GM21529 (cell line): ENCODE measurements at regions not wholly inside any gene's neighbourhood (a gene's known extent, or its start where the extent isn't known, plus 50 kb on each side); places are given as distances from the start of the nearest gene placed in this dataset.
"Not testable (repeated sequence)": the region's sequence is repeated elsewhere in the genome, so short reads cannot be mapped to it uniquely, and the experiment has no call there.

ENCODE experiments used
- ATAC-seq: cut with Tn5 transposase; IDR thresholded peaks from one replicate; pipeline ENCODE4 v1.9.1; 2021; ENCODE audit not compliant: unreplicated experiment

DNA sequence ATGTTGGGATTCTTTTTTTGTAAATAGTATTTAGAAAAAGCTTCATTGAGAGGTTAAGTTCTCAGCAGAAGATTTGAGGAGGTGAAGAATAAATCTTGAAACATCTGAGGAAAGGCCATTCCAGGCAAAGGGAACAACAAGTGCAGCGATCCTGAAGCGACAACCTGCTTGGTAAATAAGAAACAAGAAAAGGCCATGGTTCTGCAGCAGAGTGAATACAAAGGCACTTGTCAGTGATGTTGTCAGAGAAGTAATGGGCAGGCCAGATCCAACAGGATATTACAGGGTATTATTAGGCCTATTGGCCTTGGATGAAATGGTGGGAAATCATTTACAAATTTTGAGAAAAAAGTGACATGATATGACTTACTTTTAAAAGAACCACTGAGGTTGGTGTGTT, 960.0 kb downstream of the PLA2G4A start:
- ATAC-seq, result no peak

GRCh38 chr1:187790724-187791123, 962.0 kb downstream of the PLA2G4A start:
- no peak for ATAC-seq

- ATAC-seq, result no peak
Measured at GRCh38 chr1:187794561-187794960, 965.8 kb downstream of the PLA2G4A start.

GRCh38 chr1:187809549-187809948, 980.8 kb downstream of the PLA2G4A start:
- ATAC-seq, result no peak

DNA sequence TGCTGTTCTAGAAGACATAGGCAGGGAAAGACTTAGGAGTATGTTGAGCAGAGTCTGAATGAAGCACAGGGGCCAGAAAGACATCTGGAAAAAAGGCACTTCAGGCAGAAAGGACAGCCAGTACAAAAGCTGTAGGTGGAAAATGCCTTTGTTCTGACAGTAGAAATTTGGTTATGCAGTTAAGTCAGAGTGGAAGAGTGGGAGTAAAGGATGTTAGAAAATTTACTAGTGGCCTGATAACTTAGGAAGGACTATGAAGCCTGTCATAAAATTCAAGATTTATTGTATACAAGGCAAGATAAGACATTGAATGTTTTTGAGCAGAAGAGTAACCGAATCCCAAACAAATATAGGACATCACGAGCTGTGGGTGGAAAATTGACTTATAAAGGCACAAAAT, 987.9 kb downstream of the PLA2G4A start:
- ATAC-seq, result no peak

DNA sequence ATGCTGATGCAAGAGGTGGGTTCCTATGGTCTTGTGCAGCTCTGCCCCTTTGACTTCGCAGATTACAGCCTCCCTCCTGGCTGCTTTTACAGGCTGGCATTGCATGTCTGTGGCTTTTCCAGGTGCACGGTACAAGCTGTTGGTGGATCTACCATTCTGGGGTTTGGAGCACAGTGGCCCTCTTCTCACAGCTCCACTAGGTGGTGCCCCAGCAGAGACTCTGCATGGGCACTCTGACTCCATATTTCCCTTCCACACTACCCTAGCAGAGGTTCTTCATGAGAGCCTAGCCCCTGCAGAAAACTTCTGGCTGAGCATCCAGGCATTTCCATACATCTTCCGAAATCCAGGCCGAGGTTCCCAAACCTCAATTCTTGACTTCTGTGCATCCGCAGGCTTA, 989.0 kb downstream of the PLA2G4A start:
- no peak for ATAC-seq

GRCh38 chr1:187819086-187819485, 990.3 kb downstream of the PLA2G4A start:
- ATAC-seq, result no peak

DNA sequence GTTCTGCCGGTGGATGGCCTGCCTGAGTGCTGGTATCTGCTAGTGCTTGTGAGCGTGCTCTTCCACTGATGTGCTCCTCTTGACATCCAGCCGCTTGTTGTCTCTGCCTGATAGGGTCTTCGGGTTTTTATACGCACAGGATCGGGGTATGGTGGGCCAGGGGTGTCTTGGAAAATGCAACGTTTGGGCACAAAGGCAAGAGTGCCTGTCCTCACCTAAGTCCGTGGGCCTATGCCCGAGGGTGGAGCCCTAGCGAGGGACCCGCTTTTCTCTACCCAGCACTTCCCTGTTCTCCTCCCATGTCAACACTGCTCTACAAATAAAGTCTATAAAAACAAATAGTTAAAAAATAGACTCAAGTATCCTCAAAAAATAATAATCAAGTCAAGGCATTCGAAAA, 1007.8 kb downstream of the PLA2G4A start:
- no peak for ATAC-seq

DNA sequence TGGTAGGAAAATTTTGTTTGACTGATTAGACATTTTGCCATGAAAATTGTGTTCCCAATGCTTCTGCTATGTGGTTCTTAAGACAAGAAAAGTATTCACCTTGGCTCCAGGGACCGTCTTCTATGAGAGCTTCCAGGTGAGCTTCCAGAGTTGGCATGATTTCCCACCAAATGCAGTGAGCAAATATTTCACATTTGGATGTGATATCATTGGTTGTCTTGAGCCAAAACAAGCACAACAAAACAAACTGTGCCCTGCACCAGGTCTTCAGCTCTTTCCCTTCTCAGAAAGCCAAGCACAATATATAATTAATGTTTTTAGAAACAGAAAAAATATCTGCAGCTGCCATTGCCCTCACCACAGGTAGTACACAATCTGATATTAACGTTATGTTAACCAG, 1009.0 kb downstream of the PLA2G4A start:
- no peak for ATAC-seq

- no peak for ATAC-seq
Measured at GRCh38 chr1:187838335-187839293, 1009.9 kb downstream of the PLA2G4A start.

DNA sequence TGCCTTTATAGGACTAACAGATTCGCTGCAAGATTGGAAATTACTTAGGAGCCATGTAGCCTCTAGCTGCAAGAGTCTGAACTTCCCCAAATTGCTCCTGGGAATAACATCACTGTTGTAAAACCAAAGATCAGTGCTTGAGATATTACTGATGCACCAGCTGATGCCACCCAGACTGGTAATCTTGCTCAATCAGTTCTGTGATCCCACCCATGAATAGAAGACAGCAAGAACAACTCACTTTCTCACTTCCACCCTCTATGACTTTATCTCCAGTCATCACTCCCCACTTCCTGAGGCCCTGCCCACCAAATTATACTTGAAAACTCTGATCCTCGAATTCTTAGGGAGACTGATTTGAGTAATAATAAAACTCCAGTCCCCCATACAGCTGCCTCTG, 1011.1 kb downstream of the PLA2G4A start:
- ATAC-seq, result no peak

DNA sequence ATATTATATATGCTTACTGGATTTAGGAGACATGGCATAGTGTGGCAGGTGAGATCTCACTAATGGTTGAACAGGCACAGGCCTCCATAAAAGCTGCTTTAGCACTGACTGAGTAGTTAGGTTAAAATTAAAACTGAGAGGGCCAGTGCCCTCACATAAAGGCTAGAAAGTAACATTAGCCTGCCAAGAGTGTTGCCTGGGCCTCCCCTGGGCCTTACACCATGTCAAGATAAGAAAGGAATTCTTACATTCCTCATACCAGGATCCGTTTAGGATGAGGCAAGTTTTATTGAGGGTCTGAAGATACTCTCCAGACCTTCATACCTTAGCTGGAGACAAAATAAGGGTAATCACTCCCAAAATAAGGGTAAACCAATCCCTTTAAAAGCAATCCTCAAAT, 1011.8 kb downstream of the PLA2G4A start:
- ATAC-seq, result no peak

DNA sequence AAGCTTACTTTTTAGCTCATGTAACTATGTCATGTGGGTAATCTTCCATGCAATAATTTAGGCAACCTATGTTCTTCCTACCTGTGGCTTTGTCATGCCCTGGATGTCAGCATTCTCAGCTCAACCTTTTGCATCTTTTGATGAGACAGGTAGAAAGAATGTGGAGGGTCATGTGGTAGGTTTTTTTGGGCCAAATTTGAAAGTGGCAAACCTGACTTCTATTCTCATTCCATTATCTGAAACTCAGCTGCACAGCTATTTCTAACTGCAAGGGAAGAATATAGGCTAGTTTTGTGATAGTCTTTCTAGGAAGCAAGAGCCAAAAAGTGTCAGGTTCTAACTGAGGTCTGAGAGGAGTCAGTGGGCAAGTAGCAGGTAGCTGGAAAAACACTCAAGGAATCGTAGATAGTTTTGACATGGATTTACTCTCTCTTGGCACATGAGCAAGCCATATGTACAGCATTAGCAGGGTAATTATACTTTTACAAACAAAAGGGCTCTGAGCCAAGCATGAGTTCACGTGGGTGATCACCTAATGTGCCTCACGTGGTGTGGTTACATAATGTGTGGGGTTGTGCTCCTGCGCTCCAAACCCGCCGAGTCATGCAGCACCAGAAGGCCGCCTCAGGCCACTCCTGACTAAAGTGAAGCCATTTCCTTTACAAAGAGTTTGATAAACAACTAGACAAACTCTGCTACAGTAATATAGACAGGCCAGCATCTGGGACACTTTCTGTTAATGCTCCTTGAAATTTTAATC, 1013.8 kb downstream of the PLA2G4A start:
- ATAC-seq, result no peak

DNA sequence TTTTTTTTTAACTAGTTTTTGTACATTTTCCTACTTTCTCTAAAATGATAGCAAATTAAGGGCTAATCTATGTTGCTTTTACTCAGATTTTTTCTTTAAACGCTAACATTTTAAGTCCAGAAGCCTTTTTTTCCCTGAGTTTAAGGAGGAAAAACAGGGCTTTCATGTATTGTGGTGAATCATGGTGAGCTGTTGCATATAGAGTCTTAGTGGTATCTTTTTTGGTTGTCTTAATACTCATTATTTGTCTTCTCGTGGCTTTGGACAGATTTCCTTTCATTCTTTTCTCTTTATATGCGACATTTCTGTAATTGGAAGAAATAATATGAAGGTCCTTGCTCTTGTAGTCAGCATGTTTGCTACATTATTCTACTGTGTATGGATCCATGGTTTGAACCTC, 1015.6 kb downstream of the PLA2G4A start:
- ATAC-seq, result no peak

DNA sequence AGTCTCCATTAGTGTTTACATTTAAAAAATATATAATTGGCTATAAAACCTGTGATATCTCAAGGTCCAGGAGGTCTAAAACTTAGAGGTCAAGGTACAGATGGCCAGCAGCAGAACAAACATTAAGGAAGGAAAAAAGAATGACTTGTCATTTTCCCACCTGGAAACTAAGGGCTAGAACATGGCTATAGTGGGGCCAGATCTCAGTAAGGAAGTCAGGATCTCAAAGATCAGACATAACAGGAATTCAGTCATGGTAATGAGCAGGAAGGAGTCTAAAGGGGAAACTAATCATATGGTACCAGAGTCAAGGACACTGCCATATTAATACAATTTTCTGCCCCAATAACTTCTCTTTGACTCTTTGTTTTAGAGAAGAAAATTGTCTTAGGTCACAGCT, 1018.8 kb downstream of the PLA2G4A start:
- ATAC-seq, result no peak

GRCh38 chr1:187848321-187848720, 1019.6 kb downstream of the PLA2G4A start:
- ATAC-seq, result no peak

DNA sequence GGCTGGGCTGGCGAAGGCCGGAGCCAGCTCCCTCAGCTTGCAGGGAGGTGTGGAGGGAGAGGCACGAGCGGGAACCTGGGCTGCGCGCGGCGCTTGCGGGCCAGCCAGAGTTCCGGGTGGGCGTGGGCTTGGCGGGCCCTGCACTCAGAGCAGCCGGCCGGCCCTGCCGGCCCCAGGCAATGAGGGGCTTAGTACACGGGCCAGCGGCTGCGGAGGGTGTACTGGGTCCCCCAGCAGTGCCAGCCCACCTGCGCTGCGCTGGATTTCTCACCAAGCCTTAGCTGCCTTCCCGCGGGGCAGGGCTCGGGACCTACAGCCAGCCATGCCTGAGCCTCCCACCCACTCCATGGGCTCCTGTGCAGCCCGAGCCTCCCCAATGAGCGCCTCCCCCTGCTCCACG, 1021.4 kb downstream of the PLA2G4A start:
- not testable (repeated sequence) for ATAC-seq

GRCh38 chr1:187853505-187853904, 1024.8 kb downstream of the PLA2G4A start:
- no peak for ATAC-seq

DNA sequence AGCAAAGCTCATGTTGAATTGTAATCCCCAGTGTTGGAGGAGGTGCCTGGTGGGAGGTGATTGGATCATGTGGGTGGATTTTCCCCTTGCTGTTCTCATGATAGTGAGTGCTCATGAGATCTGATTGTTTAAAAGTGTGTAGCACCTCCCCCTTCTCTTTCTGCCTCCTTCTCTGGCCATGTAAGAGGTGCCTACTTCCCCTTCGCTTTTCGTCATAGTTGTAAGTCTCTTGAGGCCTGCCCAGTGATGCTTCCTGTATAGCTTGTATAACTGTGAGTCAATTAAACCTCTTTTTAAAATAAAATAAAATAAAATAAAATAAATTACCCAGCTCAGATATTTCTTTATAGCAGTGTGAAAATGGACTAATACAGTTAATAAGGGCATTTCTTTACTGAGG, 1025.7 kb downstream of the PLA2G4A start:
- no peak for ATAC-seq

GRCh38 chr1:187862506-187862905, 1033.8 kb downstream of the PLA2G4A start:
- no peak for ATAC-seq

DNA sequence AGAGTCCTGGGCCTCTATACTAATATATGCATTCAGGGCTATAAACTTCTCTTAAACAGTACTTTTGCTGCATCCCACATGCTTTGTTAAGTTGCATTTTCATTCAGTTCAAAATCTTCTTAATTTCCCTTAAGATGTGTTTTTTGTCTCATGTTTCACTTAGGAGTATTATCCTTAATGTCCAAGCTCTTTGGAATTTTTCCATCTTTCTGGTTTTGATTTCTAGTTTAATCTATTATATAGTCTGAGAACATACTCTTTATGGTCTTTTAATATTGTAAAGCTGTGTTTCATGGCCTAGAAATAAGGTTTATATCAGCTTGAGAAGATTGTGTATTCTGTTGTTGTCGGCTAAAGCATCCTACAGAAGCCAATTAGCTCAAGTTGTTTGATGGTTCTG, 1041.8 kb downstream of the PLA2G4A start:
- no peak for ATAC-seq

GRCh38 chr1:187871177-187871845, 1042.6 kb downstream of the PLA2G4A start:
- ATAC-seq, result no peak
